HG03457 (cell line): ENCODE measurements at regions not wholly inside any gene's neighbourhood (a gene's known extent, or its start where the extent isn't known, plus 50 kb on each side); places are given as distances from the start of the nearest gene placed in this dataset.
"Not testable (repeated sequence)": the region's sequence is repeated elsewhere in the genome, so short reads cannot be mapped to it uniquely, and the experiment has no call there.

Experiments
- ATAC-seq: cut with Tn5 transposase; IDR thresholded peaks from one replicate; pipeline ENCODE4 v1.9.1; 2021; ENCODE audit warnings: moderate number of reproducible peaks; ENCODE audit not compliant: unreplicated experiment

GRCh38 chr2:72032481-72033041 lies 115.1 kb downstream of the CYP26B1 start:
- ATAC-seq, result no peak

GRCh38 chr2:72031346-72032110 lies 116.1 kb downstream of the CYP26B1 start:
- ATAC-seq, result no peak

GRCh38 chr2:72028996-72029395 lies 118.7 kb downstream of the CYP26B1 start:
- no peak for ATAC-seq

- ATAC-seq, result no peak
Observed at GRCh38 chr2:72028351-72028995, 119.2 kb downstream of the CYP26B1 start.

GRCh38 chr2:72027426-72028161 lies 120.1 kb downstream of the CYP26B1 start:
- ATAC-seq, result no peak

GRCh38 chr2:72026819-72027425 lies 120.7 kb downstream of the CYP26B1 start:
- ATAC-seq, result no peak

GRCh38 chr2:72024451-72025175 lies 123.0 kb downstream of the CYP26B1 start:
- ATAC-seq, result no peak

- ATAC-seq, result no peak
Observed at GRCh38 chr2:72023678-72024390, 123.8 kb downstream of the CYP26B1 start.

- not testable (repeated sequence) for ATAC-seq
Observed at GRCh38 chr2:72021371-72021770, 126.3 kb downstream of the CYP26B1 start.

GRCh38 chr2:72015266-72015665 lies 132.4 kb downstream of the CYP26B1 start:
- ATAC-seq, result no peak

GRCh38 chr2:72014831-72015230 lies 132.8 kb downstream of the CYP26B1 start:
- ATAC-seq, result no peak

GRCh38 chr2:72013726-72014125 lies 133.9 kb downstream of the CYP26B1 start:
- ATAC-seq, result no peak

- no peak for ATAC-seq
Observed at GRCh38 chr2:72012886-72013574, 134.6 kb downstream of the CYP26B1 start.

GRCh38 chr2:72011791-72012190 lies 135.9 kb downstream of the CYP26B1 start:
- ATAC-seq, result no peak

- ATAC-seq, result no peak
Observed at GRCh38 chr2:72011370-72011689, 136.3 kb downstream of the CYP26B1 start.

GRCh38 chr2:72010647-72011369 lies 136.9 kb downstream of the CYP26B1 start:
- ATAC-seq, result no peak

GRCh38 chr2:72008608-72009007 lies 139.1 kb downstream of the CYP26B1 start:
- no peak for ATAC-seq

GRCh38 chr2:72007402-72007801 lies 140.3 kb downstream of the CYP26B1 start:
- no peak for ATAC-seq
